DOHH2 (cell line): ENCODE measurements at regions not wholly inside any gene's neighbourhood (a gene's known extent, or its start where the extent isn't known, plus 50 kb on each side); places are given as distances from the start of the nearest gene placed in this dataset.

Experiments
- EZH2phosphoT487 ChIP-seq: fragments of 200-600 bp; sonication (generic); IDR thresholded peaks from 2 replicates; pipeline ENCODE4 v1.6.1; 2017; ENCODE audit warnings: borderline replicate concordance, mild to moderate bottlenecking, antibody characterized with exemption, low read length, moderate library complexity, mixed read lengths
- TF ChIP-seq, protein P1 (sequence below): fragments of 200-600 bp; sonication (generic); IDR thresholded peaks from one replicate; pipeline ENCODE4 v1.5.1; 2014; ENCODE audit warnings: antibody characterized with exemption, mild to moderate bottlenecking, low read depth, low read length; ENCODE audit not compliant: poor library complexity, severe bottlenecking

DNA sequence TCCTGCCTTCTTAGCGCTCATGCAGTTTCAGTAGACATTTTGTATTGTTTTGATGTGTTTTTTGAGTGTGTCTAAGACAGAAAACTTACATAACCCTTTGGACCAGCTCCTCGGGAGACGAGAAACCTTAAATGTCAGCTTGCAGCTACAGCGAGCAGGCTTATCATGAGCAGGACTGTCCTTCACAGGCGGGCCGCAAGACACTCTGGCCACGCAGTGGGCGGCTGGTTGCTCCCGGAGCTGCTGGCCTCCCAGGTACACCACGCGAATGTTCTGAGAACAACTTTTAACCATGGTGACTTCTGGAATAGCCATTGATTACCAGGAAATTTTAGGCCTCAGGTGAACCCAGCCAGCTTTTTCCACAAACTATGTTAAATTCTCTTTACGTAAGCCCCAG, 164.1 kb upstream of the DIO3 start:
- TF ChIP-seq, protein P1, sequence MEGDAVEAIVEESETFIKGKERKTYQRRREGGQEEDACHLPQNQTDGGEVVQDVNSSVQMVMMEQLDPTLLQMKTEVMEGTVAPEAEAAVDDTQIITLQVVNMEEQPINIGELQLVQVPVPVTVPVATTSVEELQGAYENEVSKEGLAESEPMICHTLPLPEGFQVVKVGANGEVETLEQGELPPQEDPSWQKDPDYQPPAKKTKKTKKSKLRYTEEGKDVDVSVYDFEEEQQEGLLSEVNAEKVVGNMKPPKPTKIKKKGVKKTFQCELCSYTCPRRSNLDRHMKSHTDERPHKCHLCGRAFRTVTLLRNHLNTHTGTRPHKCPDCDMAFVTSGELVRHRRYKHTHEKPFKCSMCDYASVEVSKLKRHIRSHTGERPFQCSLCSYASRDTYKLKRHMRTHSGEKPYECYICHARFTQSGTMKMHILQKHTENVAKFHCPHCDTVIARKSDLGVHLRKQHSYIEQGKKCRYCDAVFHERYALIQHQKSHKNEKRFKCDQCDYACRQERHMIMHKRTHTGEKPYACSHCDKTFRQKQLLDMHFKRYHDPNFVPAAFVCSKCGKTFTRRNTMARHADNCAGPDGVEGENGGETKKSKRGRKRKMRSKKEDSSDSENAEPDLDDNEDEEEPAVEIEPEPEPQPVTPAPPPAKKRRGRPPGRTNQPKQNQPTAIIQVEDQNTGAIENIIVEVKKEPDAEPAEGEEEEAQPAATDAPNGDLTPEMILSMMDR = no peak
- no peak for TF ChIP-seq EZH2phosphoT487
